22Rv1 (cell line): ENCODE measurements at regions not wholly inside any gene's neighbourhood (a gene's known extent, or its start where the extent isn't known, plus 50 kb on each side); places are given as distances from the start of the nearest gene placed in this dataset.

Experiments
- CTCF ChIP-seq: fragments of 450-650 bp; IDR thresholded peaks from 2 replicates; pipeline ENCODE4 v1.5.1; 2017; ENCODE audit warnings: mild to moderate bottlenecking
- ZFX ChIP-seq: fragments of 450-650 bp; IDR thresholded peaks from 2 replicates; pipeline ENCODE4 v1.6.1; 2017; ENCODE audit warnings: antibody characterized with exemption, borderline replicate concordance

- TF ChIP-seq CTCF = no peak
- TF ChIP-seq ZFX = no peak
Observed at GRCh38 chr12:13504074-13504473, 307.5 kb downstream of the EMP1 start.
